HUES64 (cell line): ENCODE measurements at regions not wholly inside any gene's neighbourhood (a gene's known extent, or its start where the extent isn't known, plus 50 kb on each side); places are given as distances from the start of the nearest gene placed in this dataset.

ENCODE experiments used
- H3K27ac ChIP-seq: 2 replicates; pipeline ENCODE4 v1.7.0; 2013; ENCODE audit warnings: low read depth, low read length, inconsistent platforms
- H3K27me3 ChIP-seq: 2 replicates; pipeline ENCODE4 v1.6.1; 2013; ENCODE audit warnings: mild to moderate bottlenecking, low read length; ENCODE audit not compliant: insufficient read depth
- H3K36me3 ChIP-seq: 2 replicates; pipeline ENCODE4 v1.6.1; 2013; ENCODE audit warnings: mild to moderate bottlenecking, low read length; ENCODE audit not compliant: insufficient read depth
- H3K4me1 ChIP-seq: 2 replicates; pipeline ENCODE4 v1.6.1; 2013; ENCODE audit warnings: mild to moderate bottlenecking, low read length, moderate library complexity; ENCODE audit not compliant: insufficient read depth
- H3K4me3 ChIP-seq: 2 replicates; pipeline ENCODE4 v1.5.1; 2013; ENCODE audit warnings: mild to moderate bottlenecking, low read length, moderate library complexity
- H3K9ac ChIP-seq: 2 replicates; pipeline ENCODE4 v1.6.1; 2013; ENCODE audit warnings: mild to moderate bottlenecking, low read depth, low read length
- H3K9me3 ChIP-seq: 2 replicates; pipeline ENCODE4 v1.6.1; 2013; ENCODE audit warnings: low read depth, low read length; ENCODE audit not compliant: insufficient read depth
- WGBS: fragments of 150-250, 120-280 bp; methylation state at CpG from one replicate; pipeline ENCODE4 v1.1.7; 2013; ENCODE audit warnings: missing lambda C conversion rate; 5-methylcytosine and 5-hydroxymethylcytosine counted together

GRCh38 chr1:60831780-60832179 is 250.6 kb upstream of the NFIA start:
- H3K9me3 ChIP-seq, result no peaks in the 10 kb centered on the region
- no peak overlapping the region for H3K27ac ChIP-seq
- H3K36me3 ChIP-seq, result no peaks in the 10 kb centered on the region
- 89% methylated on average over 3 of the region's 3 CpGs for WGBS
- no peaks in the 10 kb centered on the region for H3K27me3 ChIP-seq
- 0 out of 2 replicates have a peak, but pooled peaks cover 7% of the 10 kb centered on the region for H3K4me1 ChIP-seq
- no peak overlapping the region for H3K9ac ChIP-seq
- no peak overlapping the region for H3K4me3 ChIP-seq

GRCh38 chr1:60828944-60829343 is 253.4 kb upstream of the NFIA start:
- Histone ChIP-seq H3K27me3 (no peaks in the 10 kb centered on the region), H3K27ac (no peak overlapping the region), H3K9me3 (no peaks in the 10 kb centered on the region), H3K36me3 (no peaks in the 10 kb centered on the region), H3K4me3 (no peak overlapping the region), H3K4me1 (0 out of 2 replicates have a peak, but pooled peaks cover 7% of the 10 kb centered on the region), H3K9ac (no peak overlapping the region)
- WGBS, result 95% methylated on average over 3 of the region's 3 CpGs

- H3K36me3 ChIP-seq, result no peaks in the 10 kb centered on the region
- H3K27me3 ChIP-seq, result no peaks in the 10 kb centered on the region
- no peak overlapping the region for H3K4me3 ChIP-seq
- no peak overlapping the region for H3K27ac ChIP-seq
- no peaks in the 10 kb centered on the region for H3K4me1 ChIP-seq
- WGBS, result 100% methylated on average over 2 of the region's 2 CpGs
- H3K9me3 ChIP-seq, result no peaks in the 10 kb centered on the region
- H3K9ac ChIP-seq, result no peak overlapping the region
These were observed 255.9 kb upstream of the NFIA start for GRCh38 chr1:60826320-60827094.

- Histone ChIP-seq H3K4me3 (no peak overlapping the region), H3K36me3 (no peaks in the 10 kb centered on the region), H3K27ac (no peak overlapping the region), H3K27me3 (no peaks in the 10 kb centered on the region), H3K9ac (no peak overlapping the region), H3K4me1 (no peaks in the 10 kb centered on the region), H3K9me3 (no peaks in the 10 kb centered on the region)
- WGBS, result 86% methylated on average over 1 of the region's 1 CpG
These were observed 256.8 kb upstream of the NFIA start for GRCh38 chr1:60825593-60825992.

GRCh38 chr1:60823151-60823550 is 259.2 kb upstream of the NFIA start:
- no peaks in the 10 kb centered on the region for H3K27me3 ChIP-seq
- H3K27ac ChIP-seq, result no peak overlapping the region
- no peaks in the 10 kb centered on the region for H3K4me1 ChIP-seq
- H3K4me3 ChIP-seq, result no peak overlapping the region
- H3K9ac ChIP-seq, result no peak overlapping the region
- H3K36me3 ChIP-seq, result no peaks in the 10 kb centered on the region
- WGBS, result no CpG with 5 or more reads among the region's 1 CpG
- H3K9me3 ChIP-seq, result no peaks in the 10 kb centered on the region

GRCh38 chr1:60822252-60822651 is 260.1 kb upstream of the NFIA start:
- H3K36me3 ChIP-seq, result no peaks in the 10 kb centered on the region
- no peaks in the 10 kb centered on the region for H3K4me1 ChIP-seq
- H3K27me3 ChIP-seq, result no peaks in the 10 kb centered on the region
- H3K9me3 ChIP-seq, result no peaks in the 10 kb centered on the region
- H3K9ac ChIP-seq, result no peak overlapping the region
- WGBS, result 85% methylated on average over 1 of the region's 1 CpG
- no peak overlapping the region for H3K4me3 ChIP-seq
- H3K27ac ChIP-seq, result no peak overlapping the region

GRCh38 chr1:60821156-60821555 is 261.2 kb upstream of the NFIA start:
- WGBS, result 95% methylated on average over 1 of the region's 1 CpG
- H3K4me1 ChIP-seq, result no peaks in the 10 kb centered on the region

GRCh38 chr1:60818969-60819701 is 263.2 kb upstream of the NFIA start:
- Histone ChIP-seq H3K27ac (no peak overlapping the region), H3K9me3 (no peaks in the 10 kb centered on the region), H3K4me1 (no peaks in the 10 kb centered on the region), H3K4me3 (no peak overlapping the region), H3K36me3 (no peaks in the 10 kb centered on the region), H3K9ac (no peak overlapping the region), H3K27me3 (no peaks in the 10 kb centered on the region)
- whole genome bisulfite sequencing, result 83% methylated on average over 3 of the region's 4 CpGs

More at GRCh38 chr1:60821156-60821555, 261.2 kb upstream of the NFIA start:
- H3K36me3 ChIP-seq, result no peaks in the 10 kb centered on the region
- H3K4me3 ChIP-seq, result no peak overlapping the region
- no peaks in the 10 kb centered on the region for H3K27me3 ChIP-seq
- H3K27ac ChIP-seq, result no peak overlapping the region
- no peak overlapping the region for H3K9ac ChIP-seq
- H3K9me3 ChIP-seq, result no peaks in the 10 kb centered on the region

GRCh38 chr1:60813071-60813470 is 269.3 kb upstream of the NFIA start:
- H3K4me3 ChIP-seq, result no peak overlapping the region

DNA sequence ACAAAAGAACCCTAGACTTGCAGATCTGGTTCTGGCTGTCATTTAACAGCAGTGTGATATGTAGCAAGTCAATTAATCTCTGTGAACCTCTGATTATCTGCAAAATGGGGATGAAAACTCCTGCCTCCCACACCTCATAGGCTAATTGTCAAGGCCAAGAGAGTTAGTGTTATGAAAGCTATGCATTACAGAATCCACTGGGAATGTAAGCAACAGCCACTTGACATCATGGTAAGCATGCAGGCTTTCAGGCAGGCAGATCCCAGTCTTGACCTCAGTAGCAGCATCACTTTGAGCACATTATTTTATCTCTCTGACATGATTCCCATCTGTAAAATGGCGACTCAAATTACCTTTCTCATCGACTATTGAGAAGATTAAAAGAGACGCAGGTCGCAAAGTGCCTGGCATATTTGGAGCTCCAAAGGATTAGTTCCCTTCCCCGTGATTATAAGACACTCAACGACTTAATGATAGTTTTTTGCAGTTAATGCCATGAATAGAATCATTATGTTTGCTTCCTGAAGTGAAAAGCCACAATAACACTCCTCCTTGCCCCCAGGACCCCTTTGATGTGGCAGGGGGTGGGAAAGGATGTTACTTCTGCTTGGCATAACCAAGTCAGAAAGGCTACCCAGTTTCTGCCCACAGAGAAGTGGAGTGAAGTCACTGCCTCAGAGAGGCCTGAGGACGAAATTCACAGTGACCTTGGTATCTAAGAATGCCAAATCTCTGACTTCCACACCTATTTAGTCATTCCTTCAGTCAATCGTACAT is 273.0 kb upstream of the NFIA start:
- no peaks in the 10 kb centered on the region for H3K4me1 ChIP-seq
- no peak overlapping the region for H3K4me3 ChIP-seq
- no peak overlapping the region for H3K27ac ChIP-seq
- H3K27me3 ChIP-seq, result no peaks in the 10 kb centered on the region
- WGBS, result 94% methylated on average over 7 of the region's 8 CpGs
- H3K9me3 ChIP-seq, result no peaks in the 10 kb centered on the region
- no peak overlapping the region for H3K9ac ChIP-seq
- H3K36me3 ChIP-seq, result no peaks in the 10 kb centered on the region

More at GRCh38 chr1:60813071-60813470, 269.3 kb upstream of the NFIA start:
- Histone ChIP-seq H3K9me3 (no peaks in the 10 kb centered on the region), H3K9ac (no peak overlapping the region), H3K27ac (no peak overlapping the region), H3K4me1 (no peaks in the 10 kb centered on the region), H3K27me3 (no peaks in the 10 kb centered on the region), H3K36me3 (no peaks in the 10 kb centered on the region)
- WGBS, result 69% methylated on average over 3 of the region's 3 CpGs

DNA sequence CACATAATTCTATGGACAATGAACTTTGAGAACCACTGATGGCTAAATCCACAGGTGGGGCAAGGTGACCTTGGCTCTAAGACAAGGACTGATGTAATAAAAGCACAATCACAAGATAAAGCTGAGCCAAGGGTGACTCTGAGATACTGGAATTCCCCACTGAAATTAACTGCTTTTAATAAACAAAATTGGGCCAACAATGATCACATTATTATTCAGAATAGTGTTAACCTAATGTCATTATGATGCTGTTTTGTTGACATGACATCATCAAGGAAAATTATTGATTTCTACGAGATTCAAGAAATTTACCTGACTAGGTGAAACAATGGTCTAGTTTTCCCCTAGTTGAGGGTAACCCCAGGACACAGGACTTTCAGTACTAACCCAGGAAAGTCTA is 273.7 kb upstream of the NFIA start:
- Histone ChIP-seq H3K9me3 (no peaks in the 10 kb centered on the region), H3K4me3 (no peak overlapping the region), H3K27ac (no peak overlapping the region), H3K36me3 (no peaks in the 10 kb centered on the region), H3K9ac (no peak overlapping the region), H3K27me3 (no peaks in the 10 kb centered on the region), H3K4me1 (no peaks in the 10 kb centered on the region)
- 97% methylated on average over 1 of the region's 1 CpG for WGBS
